OCI-LY7 (cell line): ENCODE measurements at regions not wholly inside any gene's neighbourhood (a gene's known extent, or its start where the extent isn't known, plus 50 kb on each side); places are given as distances from the start of the nearest gene placed in this dataset.

Experiments
- CTCF ChIP-seq: fragments of 200-600 bp; sonication (generic); conservative IDR thresholded peaks from 2 replicates; pipeline ENCODE4 v1.5.1; 2014; ENCODE audit warnings: mild to moderate bottlenecking, antibody characterized with exemption, low read length, moderate library complexity, mixed read lengths
- EZH2phosphoT487 ChIP-seq: fragments of 200-600 bp; sonication (generic); IDR thresholded peaks from 2 replicates; pipeline ENCODE4 v1.6.1; 2018; ENCODE audit warnings: low read depth, borderline replicate concordance, mild to moderate bottlenecking, mixed run types, antibody characterized with exemption, low read length, moderate library complexity, mixed read lengths

GRCh38 chr3:178083906-178084866, 452.1 kb upstream of the KCNMB2 start:
- TF ChIP-seq CTCF (peak; percentile 60), EZH2phosphoT487 (no peak)
